GM23338 (cell line): ENCODE measurements at regions not wholly inside any gene's neighbourhood (a gene's known extent, or its start where the extent isn't known, plus 50 kb on each side); places are given as distances from the start of the nearest gene placed in this dataset.

Source experiments
- CREB1 ChIP-seq: fragments of 250-450 bp; sonication (Bioruptor Pico); IDR thresholded peaks from 2 replicates; pipeline ENCODE4 v1.5.0; 2020; ENCODE audit warnings: low read depth, mild to moderate bottlenecking, moderate library complexity
- EZH2 ChIP-seq: fragments of 200-600 bp; sonication (generic); IDR thresholded peaks from one replicate; pipeline ENCODE4 v1.8.0; 2017; ENCODE audit warnings: antibody characterized with exemption, mild to moderate bottlenecking, low read depth; ENCODE audit not compliant: unreplicated experiment
- EZH2phosphoT487 ChIP-seq: fragments of 200-600 bp; sonication (generic); IDR thresholded peaks from one replicate; pipeline ENCODE4 v1.8.1; 2018; ENCODE audit warnings: antibody characterized with exemption; ENCODE audit not compliant: unreplicated experiment
- POLR2AphosphoS5 ChIP-seq: IDR thresholded peaks from 2 replicates; pipeline ENCODE4 v1.6.1; 2016; ENCODE audit warnings: antibody characterized with exemption, low read depth
- ZNF114 ChIP-seq: fragments of 250-450 bp; sonication (Bioruptor Pico); IDR thresholded peaks from 2 replicates; pipeline ENCODE4 v1.5.0; 2020; ENCODE audit warnings: mild to moderate bottlenecking, moderate library complexity
- ZNF462 ChIP-seq: fragments of 250-450 bp; sonication (Bioruptor Pico); IDR thresholded peaks from 2 replicates; pipeline ENCODE4 v1.5.0; 2020; ENCODE audit warnings: mild to moderate bottlenecking, moderate library complexity
- TF ChIP-seq, protein P1 (sequence below), 2 experiments: fragments of 200-600 bp in 1 of 2; sonication (generic) in 1 of 2; conservative IDR thresholded peaks; 2 replicates each; pipeline versions ENCODE4 v1.5.1 to v1.6.1; 2016 to 2017; ENCODE audit warnings: antibody characterized with exemption in 2 of 2, low read depth in 2 of 2, mild to moderate bottlenecking in 2 of 2, moderate library complexity in 1 of 2
- TF ChIP-seq, protein P2 (sequence below): IDR thresholded peaks from 2 replicates; pipeline ENCODE4 v1.6.1; 2016; ENCODE audit warnings: antibody characterized with exemption

DNA sequence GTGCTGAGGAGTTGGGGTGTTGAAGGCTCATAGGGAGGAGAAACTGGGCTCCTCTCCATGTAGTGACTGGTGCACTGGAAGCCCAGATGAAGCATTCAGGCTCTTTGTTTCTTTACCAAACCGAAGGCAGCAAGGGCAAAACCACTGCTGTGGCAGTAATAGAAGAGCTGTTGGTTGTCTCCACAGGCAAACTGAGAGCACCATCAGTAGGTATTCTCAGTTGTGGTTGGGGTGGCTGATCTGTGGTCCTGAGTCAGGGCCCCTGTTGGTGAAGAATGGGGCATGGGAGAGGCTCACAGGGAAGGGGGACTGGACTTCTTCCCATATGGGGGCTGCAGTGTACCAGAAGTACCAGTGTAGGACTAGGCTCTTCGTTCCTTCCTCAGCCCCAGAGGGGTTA is 460.2 kb upstream of the IMPG1 start:
- TF ChIP-seq EZH2, result no peak
- no peak for TF ChIP-seq CREB1
- TF ChIP-seq, protein P1, sequence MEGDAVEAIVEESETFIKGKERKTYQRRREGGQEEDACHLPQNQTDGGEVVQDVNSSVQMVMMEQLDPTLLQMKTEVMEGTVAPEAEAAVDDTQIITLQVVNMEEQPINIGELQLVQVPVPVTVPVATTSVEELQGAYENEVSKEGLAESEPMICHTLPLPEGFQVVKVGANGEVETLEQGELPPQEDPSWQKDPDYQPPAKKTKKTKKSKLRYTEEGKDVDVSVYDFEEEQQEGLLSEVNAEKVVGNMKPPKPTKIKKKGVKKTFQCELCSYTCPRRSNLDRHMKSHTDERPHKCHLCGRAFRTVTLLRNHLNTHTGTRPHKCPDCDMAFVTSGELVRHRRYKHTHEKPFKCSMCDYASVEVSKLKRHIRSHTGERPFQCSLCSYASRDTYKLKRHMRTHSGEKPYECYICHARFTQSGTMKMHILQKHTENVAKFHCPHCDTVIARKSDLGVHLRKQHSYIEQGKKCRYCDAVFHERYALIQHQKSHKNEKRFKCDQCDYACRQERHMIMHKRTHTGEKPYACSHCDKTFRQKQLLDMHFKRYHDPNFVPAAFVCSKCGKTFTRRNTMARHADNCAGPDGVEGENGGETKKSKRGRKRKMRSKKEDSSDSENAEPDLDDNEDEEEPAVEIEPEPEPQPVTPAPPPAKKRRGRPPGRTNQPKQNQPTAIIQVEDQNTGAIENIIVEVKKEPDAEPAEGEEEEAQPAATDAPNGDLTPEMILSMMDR (conservative IDR thresholded peaks at IDR 0.05; ENCODE audit: low read depth in 2 of 2), result no peak
- TF ChIP-seq ZNF114 (CRISPR knock-in tag), result no peak
- no peak for TF ChIP-seq POLR2AphosphoS5
- TF ChIP-seq EZH2phosphoT487, result no peak
- TF ChIP-seq, protein P2, sequence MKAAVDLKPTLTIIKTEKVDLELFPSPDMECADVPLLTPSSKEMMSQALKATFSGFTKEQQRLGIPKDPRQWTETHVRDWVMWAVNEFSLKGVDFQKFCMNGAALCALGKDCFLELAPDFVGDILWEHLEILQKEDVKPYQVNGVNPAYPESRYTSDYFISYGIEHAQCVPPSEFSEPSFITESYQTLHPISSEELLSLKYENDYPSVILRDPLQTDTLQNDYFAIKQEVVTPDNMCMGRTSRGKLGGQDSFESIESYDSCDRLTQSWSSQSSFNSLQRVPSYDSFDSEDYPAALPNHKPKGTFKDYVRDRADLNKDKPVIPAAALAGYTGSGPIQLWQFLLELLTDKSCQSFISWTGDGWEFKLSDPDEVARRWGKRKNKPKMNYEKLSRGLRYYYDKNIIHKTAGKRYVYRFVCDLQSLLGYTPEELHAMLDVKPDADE, result no peak
- no peak for TF ChIP-seq ZNF462 (CRISPR knock-in tag)
